ENCODE measurements at regions not wholly inside any gene's neighbourhood (a gene's known extent, or its start where the extent isn't known, plus 50 kb on each side); places are given as distances from the start of the nearest gene placed in this dataset.
A peak's percentile ranks its signal among the peaks of the same experiment; 100 is the strongest.

DNA sequence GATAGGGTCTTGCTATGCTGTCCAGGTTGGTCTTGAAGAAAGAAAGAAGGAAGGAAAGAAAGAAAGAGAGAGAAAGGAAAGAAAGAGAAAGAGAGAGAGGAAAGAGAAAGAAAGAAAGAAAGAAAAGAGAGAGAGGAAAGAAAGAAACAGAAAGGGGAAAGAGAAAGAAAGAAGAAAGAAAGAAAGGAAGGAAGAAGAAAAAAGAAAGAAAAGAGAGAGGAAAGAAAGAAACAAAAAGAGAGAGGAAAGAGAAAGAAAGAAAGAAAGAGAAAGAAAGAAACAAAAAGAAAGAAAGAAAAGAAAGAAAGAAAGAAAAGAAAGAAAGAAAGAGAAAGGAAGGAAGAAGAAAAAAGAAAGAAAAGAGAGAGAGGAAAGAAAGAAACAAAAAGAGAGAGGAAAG, 95.8 kb upstream of the SHOX start (continued):
- TF ChIP-seq, protein P1, sequence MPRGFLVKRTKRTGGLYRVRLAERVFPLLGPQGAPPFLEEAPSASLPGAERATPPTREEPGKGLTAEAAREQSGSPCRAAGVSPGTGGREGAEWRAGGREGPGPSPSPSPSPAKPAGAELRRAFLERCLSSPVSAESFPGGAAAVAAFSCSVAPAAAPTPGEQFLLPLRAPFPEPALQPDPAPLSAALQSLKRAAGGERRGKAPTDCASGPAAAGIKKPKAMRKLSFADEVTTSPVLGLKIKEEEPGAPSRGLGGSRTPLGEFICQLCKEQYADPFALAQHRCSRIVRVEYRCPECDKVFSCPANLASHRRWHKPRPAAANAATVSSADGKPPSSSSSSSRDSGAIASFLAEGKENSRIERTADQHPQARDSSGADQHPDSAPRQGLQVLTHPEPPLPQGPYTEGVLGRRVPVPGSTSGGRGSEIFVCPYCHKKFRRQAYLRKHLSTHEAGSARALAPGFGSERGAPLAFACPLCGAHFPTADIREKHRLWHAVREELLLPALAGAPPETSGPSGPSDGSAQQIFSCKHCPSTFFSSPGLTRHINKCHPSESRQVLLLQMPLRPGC (tag by site-specific recombination; IDR thresholded peaks at IDR 0.05): no peak
- TF ChIP-seq KLF8 (tag by site-specific recombination; IDR thresholded peaks at IDR 0.05) (no peak), ZNF792 (tag by site-specific recombination; IDR thresholded peaks at IDR 0.05) (no peak), ZNF660 (tag by site-specific recombination; IDR thresholded peaks at IDR 0.05) (no peak), ZNF121 (tag by site-specific recombination; IDR thresholded peaks at IDR 0.05) (0 out of 2 replicates have a peak, but pooled peaks have one; percentile 13), ZNF423 (tag by site-specific recombination; IDR thresholded peaks at IDR 0.05) (no peak), ZNF239 (tag by site-specific recombination; IDR thresholded peaks at IDR 0.05) (no peak), ZIC2 (tag by site-specific recombination; IDR thresholded peaks at IDR 0.05) (no peak), YY2 (tag by site-specific recombination; IDR thresholded peaks at IDR 0.05) (no peak), ZNF521 (tag by site-specific recombination; IDR thresholded peaks at IDR 0.05) (no peak)
- TF ChIP-seq, protein P2, sequence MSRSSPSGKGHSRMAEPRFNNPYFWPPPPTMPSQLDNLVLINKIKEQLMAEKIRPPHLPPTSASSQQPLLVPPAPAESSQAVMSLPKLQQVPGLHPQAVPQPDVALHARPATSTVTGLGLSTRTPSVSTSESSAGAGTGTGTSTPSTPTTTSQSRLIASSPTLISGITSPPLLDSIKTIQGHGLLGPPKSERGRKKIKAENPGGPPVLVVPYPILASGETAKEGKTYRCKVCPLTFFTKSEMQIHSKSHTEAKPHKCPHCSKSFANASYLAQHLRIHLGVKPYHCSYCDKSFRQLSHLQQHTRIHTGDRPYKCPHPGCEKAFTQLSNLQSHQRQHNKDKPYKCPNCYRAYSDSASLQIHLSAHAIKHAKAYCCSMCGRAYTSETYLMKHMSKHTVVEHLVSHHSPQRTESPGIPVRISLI (tag by site-specific recombination; IDR thresholded peaks at IDR 0.05): no peak
- TF ChIP-seq, protein P3, sequence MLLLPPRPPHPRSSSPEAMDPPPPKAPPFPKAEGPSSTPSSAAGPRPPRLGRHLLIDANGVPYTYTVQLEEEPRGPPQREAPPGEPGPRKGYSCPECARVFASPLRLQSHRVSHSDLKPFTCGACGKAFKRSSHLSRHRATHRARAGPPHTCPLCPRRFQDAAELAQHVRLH (tag by site-specific recombination; IDR thresholded peaks at IDR 0.05): no peak
- TF ChIP-seq, protein P4, sequence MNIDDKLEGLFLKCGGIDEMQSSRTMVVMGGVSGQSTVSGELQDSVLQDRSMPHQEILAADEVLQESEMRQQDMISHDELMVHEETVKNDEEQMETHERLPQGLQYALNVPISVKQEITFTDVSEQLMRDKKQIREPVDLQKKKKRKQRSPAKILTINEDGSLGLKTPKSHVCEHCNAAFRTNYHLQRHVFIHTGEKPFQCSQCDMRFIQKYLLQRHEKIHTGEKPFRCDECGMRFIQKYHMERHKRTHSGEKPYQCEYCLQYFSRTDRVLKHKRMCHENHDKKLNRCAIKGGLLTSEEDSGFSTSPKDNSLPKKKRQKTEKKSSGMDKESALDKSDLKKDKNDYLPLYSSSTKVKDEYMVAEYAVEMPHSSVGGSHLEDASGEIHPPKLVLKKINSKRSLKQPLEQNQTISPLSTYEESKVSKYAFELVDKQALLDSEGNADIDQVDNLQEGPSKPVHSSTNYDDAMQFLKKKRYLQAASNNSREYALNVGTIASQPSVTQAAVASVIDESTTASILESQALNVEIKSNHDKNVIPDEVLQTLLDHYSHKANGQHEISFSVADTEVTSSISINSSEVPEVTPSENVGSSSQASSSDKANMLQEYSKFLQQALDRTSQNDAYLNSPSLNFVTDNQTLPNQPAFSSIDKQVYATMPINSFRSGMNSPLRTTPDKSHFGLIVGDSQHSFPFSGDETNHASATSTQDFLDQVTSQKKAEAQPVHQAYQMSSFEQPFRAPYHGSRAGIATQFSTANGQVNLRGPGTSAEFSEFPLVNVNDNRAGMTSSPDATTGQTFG (tag by site-specific recombination; IDR thresholded peaks at IDR 0.05; ENCODE audit: borderline replicate concordance): no peak

DNA sequence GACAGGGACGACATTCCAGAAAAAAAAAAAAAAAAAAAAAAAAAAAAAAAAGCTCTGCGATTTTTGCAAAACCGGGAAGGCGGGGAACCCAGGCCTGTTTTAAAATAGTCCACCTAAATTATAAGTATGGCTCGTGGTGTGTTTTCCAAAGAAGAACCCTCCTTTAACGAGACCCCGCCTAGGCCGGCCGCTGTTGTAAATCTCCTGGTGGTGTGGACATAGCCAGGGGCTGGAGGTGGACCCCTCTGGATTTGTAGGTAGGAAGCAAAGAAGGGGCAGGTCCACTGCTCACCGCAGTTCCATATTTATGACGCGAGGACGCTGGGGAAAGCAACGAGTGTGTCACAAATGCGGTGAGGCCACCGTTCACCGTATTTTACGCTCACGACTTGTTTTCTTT, 94.0 kb upstream of the SHOX start:
- CTCF ChIA-PET: no interaction called here
- H3K36me3 ChIP-seq (ENCODE audit: control insufficient read depth in 2 of 2, insufficient read depth in 1 of 2, low read length in 2 of 2): no peaks in the 10 kb centered on the region
- no peak overlapping the region for H3K27ac ChIP-seq (ENCODE audit: extremely low read depth, low read depth, low read length)
- H3K9me3 ChIP-seq (ENCODE audit: control insufficient read depth, insufficient read depth, low read depth, low read length): no peaks in the 10 kb centered on the region
- H3K4me1 ChIP-seq (ENCODE audit: control insufficient read depth, insufficient read depth, low read length): no peaks in the 10 kb centered on the region
- H3K4me3 ChIP-seq (ENCODE audit: low read depth, low read length): no peak overlapping the region
- POLR2A ChIA-PET: no interaction called here
- no peak for TF ChIP-seq ZNF324 (tag by site-specific recombination; IDR thresholded peaks at IDR 0.05)
- no peak for TF ChIP-seq SALL2 (tag by site-specific recombination; IDR thresholded peaks at IDR 0.05; ENCODE audit: borderline replicate concordance)
- TF ChIP-seq, protein P5, sequence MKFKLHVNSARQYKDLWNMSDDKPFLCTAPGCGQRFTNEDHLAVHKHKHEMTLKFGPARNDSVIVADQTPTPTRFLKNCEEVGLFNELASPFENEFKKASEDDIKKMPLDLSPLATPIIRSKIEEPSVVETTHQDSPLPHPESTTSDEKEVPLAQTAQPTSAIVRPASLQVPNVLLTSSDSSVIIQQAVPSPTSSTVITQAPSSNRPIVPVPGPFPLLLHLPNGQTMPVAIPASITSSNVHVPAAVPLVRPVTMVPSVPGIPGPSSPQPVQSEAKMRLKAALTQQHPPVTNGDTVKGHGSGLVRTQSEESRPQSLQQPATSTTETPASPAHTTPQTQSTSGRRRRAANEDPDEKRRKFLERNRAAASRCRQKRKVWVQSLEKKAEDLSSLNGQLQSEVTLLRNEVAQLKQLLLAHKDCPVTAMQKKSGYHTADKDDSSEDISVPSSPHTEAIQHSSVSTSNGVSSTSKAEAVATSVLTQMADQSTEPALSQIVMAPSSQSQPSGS (tag by site-specific recombination; IDR thresholded peaks at IDR 0.05; ENCODE audit: low read depth): no peak
- TF ChIP-seq ZNF266 (tag by site-specific recombination; IDR thresholded peaks at IDR 0.05; ENCODE audit: low read depth): no peak
- TF ChIP-seq EGR2 (tag by site-specific recombination; IDR thresholded peaks at IDR 0.05; ENCODE audit: low read depth): no peak
- TF ChIP-seq, protein P6, sequence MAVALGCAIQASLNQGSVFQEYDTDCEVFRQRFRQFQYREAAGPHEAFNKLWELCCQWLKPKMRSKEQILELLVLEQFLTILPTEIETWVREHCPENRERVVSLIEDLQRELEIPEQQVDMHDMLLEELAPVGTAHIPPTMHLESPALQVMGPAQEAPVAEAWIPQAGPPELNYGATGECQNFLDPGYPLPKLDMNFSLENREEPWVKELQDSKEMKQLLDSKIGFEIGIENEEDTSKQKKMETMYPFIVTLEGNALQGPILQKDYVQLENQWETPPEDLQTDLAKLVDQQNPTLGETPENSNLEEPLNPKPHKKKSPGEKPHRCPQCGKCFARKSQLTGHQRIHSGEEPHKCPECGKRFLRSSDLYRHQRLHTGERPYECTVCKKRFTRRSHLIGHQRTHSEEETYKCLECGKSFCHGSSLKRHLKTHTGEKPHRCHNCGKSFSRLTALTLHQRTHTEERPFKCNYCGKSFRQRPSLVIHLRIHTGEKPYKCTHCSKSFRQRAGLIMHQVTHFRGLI (tag by site-specific recombination; IDR thresholded peaks at IDR 0.05): no peak
- TF ChIP-seq ZNF707 (tag by site-specific recombination; IDR thresholded peaks at IDR 0.05): no peak
- TF ChIP-seq ZFHX2 (tag by site-specific recombination; conservative IDR thresholded peaks at IDR 0.05): no peak
- no peak for TF ChIP-seq ZFP69B (tag by site-specific recombination; IDR thresholded peaks at IDR 0.05)
- no peak for TF ChIP-seq ZNF132 (tag by site-specific recombination; IDR thresholded peaks at IDR 0.05; ENCODE audit: borderline replicate concordance)
- no peak for TF ChIP-seq ZNF785 (tag by site-specific recombination; IDR thresholded peaks at IDR 0.05)
- no peak for TF ChIP-seq ZNF768 (tag by site-specific recombination; IDR thresholded peaks at IDR 0.05)
- TF ChIP-seq ZNF292 (tag by site-specific recombination; IDR thresholded peaks at IDR 0.05; ENCODE audit: borderline replicate concordance, low read depth): no peak

Data from HEK293 (cell line).